IMR-90 (cell line): ENCODE measurements at regions not wholly inside any gene's neighbourhood (a gene's known extent, or its start where the extent isn't known, plus 50 kb on each side); places are given as distances from the start of the nearest gene placed in this dataset.
"Not testable (repeated sequence)": the region's sequence is repeated elsewhere in the genome, so short reads cannot be mapped to it uniquely, and the experiment has no call there.

Experiments
- BHLHE40 ChIP-seq: fragments of 150-350 bp; IDR thresholded peaks from 2 replicates; pipeline ENCODE4 v1.6.1; 2016; ENCODE audit warnings: mild to moderate bottlenecking, low read depth, low read length
- CEBPB ChIP-seq: IDR thresholded peaks from 2 replicates; pipeline ENCODE4 v1.6.1; 2012; ENCODE audit warnings: low read depth, low read length, improper control_type of control experiment
- CTCF ChIP-seq: conservative IDR thresholded peaks from 2 replicates; pipeline ENCODE4 v1.5.1; 2012; ENCODE audit warnings: mild to moderate bottlenecking, low read depth, low read length, improper control_type of control experiment
- MAFK ChIP-seq: IDR thresholded peaks from 2 replicates; pipeline ENCODE4 v1.6.1; 2012; ENCODE audit warnings: low read depth, low read length, improper control_type of control experiment
- MXI1 ChIP-seq: IDR thresholded peaks from 2 replicates; pipeline ENCODE4 v1.6.1; 2012; ENCODE audit warnings: low read depth, mild to moderate bottlenecking, low read length, moderate library complexity, borderline replicate concordance
- POLR2A ChIP-seq: IDR thresholded peaks from 2 replicates; pipeline ENCODE4 v1.6.1; 2012; ENCODE audit warnings: mild to moderate bottlenecking, low read depth, low read length
- RAD21 ChIP-seq: IDR thresholded peaks from 2 replicates; pipeline ENCODE4 v1.6.1; 2012; ENCODE audit warnings: low read length, improper control_type of control experiment
- RCOR1 ChIP-seq: IDR thresholded peaks from 2 replicates; pipeline ENCODE4 v1.6.1; 2012; ENCODE audit warnings: mild to moderate bottlenecking, low read length, improper control_type of control experiment; ENCODE audit not compliant: insufficient replicate concordance
- USF2 ChIP-seq: fragments of 150-350 bp; IDR thresholded peaks from 2 replicates; pipeline ENCODE4 v1.6.1; 2017; ENCODE audit warnings: mild to moderate bottlenecking, antibody characterized with exemption, low read length, low read depth

GRCh38 chr3:177909530-177909929, 626.7 kb upstream of the KCNMB2 start:
- TF ChIP-seq RCOR1, CTCF, BHLHE40, RAD21, USF2, POLR2A, MAFK, MXI1, CEBPB: not testable (repeated sequence)
